K562 (cell line): ENCODE measurements at regions not wholly inside any gene's neighbourhood (a gene's known extent, or its start where the extent isn't known, plus 50 kb on each side); places are given as distances from the start of the nearest gene placed in this dataset.

ENCODE experiments used
- ATAC-seq: fragments of 200-7000 bp; cut with Tn5 transposase; 3 replicates; pipeline ENCODE4 v1.9.1; 2020; ENCODE audit warnings: moderate library complexity
- BruUV-seq: library from RNA; stranded (reverse); fragments of 400-500 nt; replicated peaks from 2 replicates; lab custom pipeline; 2021; lab: Mats Ljungman, UMichigan
- CTCF ChIA-PET: fragments of 300-600 bp; formaldehyde crosslinking; extraction: SDS; loops from one replicate; lab custom pipeline; 2021; ENCODE audit warnings: low intra/inter-chr PET ratio; lab: Yijun Ruan, JAX
- POLR2A ChIA-PET: fragments of 300-600, 350-650 bp; sonication (Branson Sonifier 250); formaldehyde crosslinking; extraction: SDS; loops from one replicate; lab custom pipeline; 2021; ENCODE audit warnings: antibody characterized with exemption, inconsistent platforms; lab: Yijun Ruan, JAX
- DNase-seq, 4 experiments: peaks; one replicate each; pipeline versions ENCODE4 v3.0.0 to v3.0.0-alpha.2; 2011 to 2018; ENCODE audit warnings: low spot score in 3 of 4, mixed read lengths in 3 of 4; ENCODE audit errors: extremely low read depth in 1 of 4
- FAIRE-seq: peaks from 2 replicates; lab custom pipeline; 2011; peaks lifted over from hg19 to GRCh38; lab: Jason Lieb, UNC
- H2AFZ ChIP-seq: 2 replicates; pipeline ENCODE4 v1.6.0; 2011; ENCODE audit warnings: low read depth, low read length, control low read depth, inconsistent platforms
- H3K27ac ChIP-seq: fragments of 200-600 bp; 3 replicates; pipeline ENCODE4 v1.8.0; 2011; ENCODE audit warnings: low read depth, mild to moderate bottlenecking, control low read depth, inconsistent platforms, low read length, moderate library complexity, mixed read lengths; ENCODE audit errors: extremely low read depth
- H3K27me3 ChIP-seq, 2 experiments: fragments of 300-600 bp in 1 of 2; 2 replicates in 1 of 2; 3 replicates in 1 of 2; pipeline versions ENCODE4 v1.6.0 to v1.8.0; 2011; ENCODE audit warnings: inconsistent platforms in 2 of 2, low read length in 2 of 2, mild to moderate bottlenecking in 1 of 2, mixed read lengths in 1 of 2, moderate library complexity in 1 of 2; ENCODE audit not compliant: control insufficient read depth in 2 of 2, insufficient read depth in 2 of 2
- H3K36me3 ChIP-seq: fragments of 300-600 bp; 3 replicates; pipeline ENCODE4 v1.8.0; 2011; ENCODE audit warnings: mild to moderate bottlenecking, low read length, inconsistent platforms; ENCODE audit not compliant: control insufficient read depth, insufficient read depth
- H3K4me1 ChIP-seq, 2 experiments: fragments of 200-600 bp in 1 of 2; replicated peaks in 1 of 2; 2 replicates in 1 of 2; 3 replicates in 1 of 2; pipeline versions ENCODE4 v1.5.1 to v1.8.0; 2011; ENCODE audit warnings: inconsistent platforms in 2 of 2, low read length in 2 of 2, mild to moderate bottlenecking in 1 of 2, mixed read lengths in 1 of 2, moderate library complexity in 1 of 2; ENCODE audit not compliant: control insufficient read depth in 2 of 2, insufficient read depth in 2 of 2
- H3K4me2 ChIP-seq: 2 replicates; pipeline ENCODE4 v1.6.1; 2011; ENCODE audit warnings: low read length, control low read depth, inconsistent platforms, mixed read lengths; ENCODE audit not compliant: insufficient read depth
- H3K4me3 ChIP-seq: fragments of 200-600 bp; sonication (generic), shearing (Covaris generic); 2 replicates; pipeline ENCODE4 v1.5.1; 2016; ENCODE audit warnings: control low read depth, inconsistent platforms
- H3K79me2 ChIP-seq: fragments of 200-600 bp; 3 replicates; pipeline ENCODE4 v1.8.0; 2011; ENCODE audit warnings: low read length, inconsistent platforms; ENCODE audit not compliant: control insufficient read depth, insufficient read depth
- H3K9ac ChIP-seq, 2 experiments: 2 replicates each; pipeline versions ENCODE4 v1.6.0 to v1.6.1; 2011; ENCODE audit warnings: low read depth in 2 of 2, low read length in 2 of 2, control low read depth in 1 of 2, inconsistent platforms in 1 of 2, mild to moderate bottlenecking in 1 of 2, mixed read lengths in 1 of 2; ENCODE audit not compliant: insufficient read depth in 1 of 2
- H3K9me1 ChIP-seq: one replicate; pipeline ENCODE4 v1.6.0; 2011; ENCODE audit warnings: inconsistent platforms, mild to moderate bottlenecking, low read length, moderate library complexity; ENCODE audit not compliant: control insufficient read depth, insufficient read depth
- H3K9me3 ChIP-seq: replicated peaks from 2 replicates; pipeline ENCODE4 v1.5.1; 2011; ENCODE audit warnings: low read depth, low read length, inconsistent platforms; ENCODE audit not compliant: control insufficient read depth, insufficient read depth
- H4K20me1 ChIP-seq: replicated peaks from 2 replicates; pipeline ENCODE4 v1.6.1; 2011; ENCODE audit warnings: low read length, inconsistent platforms, mixed read lengths; ENCODE audit not compliant: control insufficient read depth, insufficient read depth
- CTCF ChIP-seq, 3 experiments: IDR thresholded peaks in 2 of 3; conservative IDR thresholded peaks in 1 of 3; 2 replicates each; pipeline ENCODE4 v1.5.1; 2011 to 2012; ENCODE audit warnings: low read length in 3 of 3, mild to moderate bottlenecking in 3 of 3, control low read depth in 2 of 3, improper control_type of control experiment in 1 of 3, inconsistent platforms in 1 of 3, low read depth in 1 of 3, mixed read lengths in 1 of 3, moderate library complexity in 1 of 3; ENCODE audit not compliant: insufficient read depth in 2 of 3
- SRSF7 ChIP-seq: fragments of 200-400 bp; formaldehyde crosslinking; optimal IDR thresholded peaks from 2 replicates; pipeline ENCODE3; 2017; ENCODE audit warnings: mild to moderate bottlenecking, low read depth, low read length
- WGBS: fragments of 100-300 bp; shearing (Covaris generic); methylation state at CpG from one replicate; pipeline ENCODE4 v1.1.6; 2016; ENCODE audit warnings: low coverage, mixed read lengths; ENCODE audit not compliant: insufficient coverage; ENCODE audit errors: missing lambda C conversion rate; 5-methylcytosine and 5-hydroxymethylcytosine counted together
- in situ Hi-C: fragments of 300-500 bp; cut with MboI; formaldehyde crosslinking; loops from 4 replicates; pipeline ENCODE4 v1.15.0; 2018; ENCODE audit warnings: inconsistent platforms, mixed read lengths
- intact Hi-C: fragments of 100-400 bp; cut with micrococcal nuclease; formaldehyde crosslinking; loops from 2 replicates; pipeline ENCODE4 v1.14.2; 2022

- TF ChIP-seq SRSF7 (no peak), CTCF (IDR thresholded peaks at IDR 0.05 in 2 of 3, conservative IDR thresholded peaks at IDR 0.05 in 1 of 3; ENCODE audit: insufficient read depth in 2 of 3, low read depth in 1 of 3, low read length in 3 of 3) (peak in 1 of 3 experiments; percentile 26; a peak in 1 of 6 replicates)
- TF ChIP-seq, all 486 proteins: peak for 1
- in situ Hi-C loops = no loop called here
- no peak overlapping the region for H3K27ac ChIP-seq
- no peak overlapping the region for H3K4me3 ChIP-seq
- peaks cover 4 to 10% of the 10 kb centered on the region in 2 experiments; a peak in 2 of 5 replicates for H3K27me3 ChIP-seq
- no peak overlapping the region for H2AFZ ChIP-seq
- WGBS = 2% methylated on average over 3 of the region's 3 CpGs
- H3K9me3 ChIP-seq = no peaks in the 10 kb centered on the region
- no peak overlapping the region for H3K9ac ChIP-seq
- no peaks in the 10 kb centered on the region for H3K4me1 ChIP-seq
- H3K4me2 ChIP-seq = no peak overlapping the region
- no peaks in the 10 kb centered on the region for H3K9me1 ChIP-seq
- no peaks in the 10 kb centered on the region for H4K20me1 ChIP-seq
- no peaks in the 10 kb centered on the region for H3K79me2 ChIP-seq
- ATAC-seq (peak; percentile 36; the same call in 1 of the 3 replicates), FAIRE-seq (peak; percentile 42), DNase-seq (no peak)
- no peaks in the 10 kb centered on the region for H3K36me3 ChIP-seq
- ChIA-PET CTCF (no interaction called here), POLR2A (interaction anchor here (0.9 kb wide), 1 partner anchor 186 kb away, joined by 3 read pairs; no protein-coding TSS in a partner anchor)
- no TSS peak for BruUV-seq
- intact Hi-C loops = no loop called here
Observed at GRCh38 chr21:35933466-35933865, 126.9 kb downstream of the SETD4 start.
